Tibial nerve (tissue), 4 donors: ENCODE measurements at regions not wholly inside any gene's neighbourhood (a gene's known extent, or its start where the extent isn't known, plus 50 kb on each side); places are given as distances from the start of the nearest gene placed in this dataset.
"Not testable (repeated sequence)": the region's sequence is repeated elsewhere in the genome, so short reads cannot be mapped to it uniquely, and the experiment has no call there.

ENCODE experiments used
- EP300 ChIP-seq, 2 donors: sonication (generic); formaldehyde crosslinking; IDR thresholded peaks; one replicate each; pipeline ENCODE4 v1.6.1; 2017; ENCODE audit warnings: antibody characterized with exemption in 2 of 2, mild to moderate bottlenecking in 1 of 2
- POLR2A ChIP-seq, 2 donors: fragments of 450-650 bp; IDR thresholded peaks; one replicate each; pipeline ENCODE4 v1.6.1; 2017; ENCODE audit warnings: antibody characterized with exemption in 2 of 2, mild to moderate bottlenecking in 2 of 2, moderate library complexity in 2 of 2
- TF ChIP-seq, protein P1 (sequence below), 5 experiments: fragments of 200-600 bp in 3 of 5; fragments of 450-650 bp in 2 of 5; sonication (generic) in 3 of 5; IDR thresholded peaks; one replicate each; pipeline ENCODE4 v1.5.1; 2016 to 2019; ENCODE audit warnings: antibody characterized with exemption in 5 of 5, mild to moderate bottlenecking in 3 of 5, moderate library complexity in 2 of 5

GRCh38 chr14:63106487-63106886 lies 61.2 kb upstream of the KCNH5 start:
- TF ChIP-seq, protein P1, sequence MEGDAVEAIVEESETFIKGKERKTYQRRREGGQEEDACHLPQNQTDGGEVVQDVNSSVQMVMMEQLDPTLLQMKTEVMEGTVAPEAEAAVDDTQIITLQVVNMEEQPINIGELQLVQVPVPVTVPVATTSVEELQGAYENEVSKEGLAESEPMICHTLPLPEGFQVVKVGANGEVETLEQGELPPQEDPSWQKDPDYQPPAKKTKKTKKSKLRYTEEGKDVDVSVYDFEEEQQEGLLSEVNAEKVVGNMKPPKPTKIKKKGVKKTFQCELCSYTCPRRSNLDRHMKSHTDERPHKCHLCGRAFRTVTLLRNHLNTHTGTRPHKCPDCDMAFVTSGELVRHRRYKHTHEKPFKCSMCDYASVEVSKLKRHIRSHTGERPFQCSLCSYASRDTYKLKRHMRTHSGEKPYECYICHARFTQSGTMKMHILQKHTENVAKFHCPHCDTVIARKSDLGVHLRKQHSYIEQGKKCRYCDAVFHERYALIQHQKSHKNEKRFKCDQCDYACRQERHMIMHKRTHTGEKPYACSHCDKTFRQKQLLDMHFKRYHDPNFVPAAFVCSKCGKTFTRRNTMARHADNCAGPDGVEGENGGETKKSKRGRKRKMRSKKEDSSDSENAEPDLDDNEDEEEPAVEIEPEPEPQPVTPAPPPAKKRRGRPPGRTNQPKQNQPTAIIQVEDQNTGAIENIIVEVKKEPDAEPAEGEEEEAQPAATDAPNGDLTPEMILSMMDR (IDR thresholded peaks at IDR 0.05): not testable (repeated sequence)
- TF ChIP-seq EP300, POLR2A (IDR thresholded peaks at IDR 0.05): not testable (repeated sequence)
